Adrenal gland (tissue), 9 donors: ENCODE measurements at regions not wholly inside any gene's neighbourhood (a gene's known extent, or its start where the extent isn't known, plus 50 kb on each side); places are given as distances from the start of the nearest gene placed in this dataset.

Experiments used
- DNase-seq, 7 donors: peaks; one replicate each; pipeline ENCODE4 v3.0.0-alpha.2; 2019 to 2020
- H3K27ac ChIP-seq, 5 donors: fragments of 200-600 bp; sonication (generic) in 4 of 5; 1 replicate in 3 of 5; 2 replicates in 2 of 5; pipeline versions ENCODE4 v1.5.1 to v1.8.0; 2016 to 2020; ENCODE audit warnings: mild to moderate bottlenecking in 1 of 5
- H3K27me3 ChIP-seq: fragments of 200-600 bp; 2 replicates; pipeline ENCODE4 v1.8.0; 2021
- H3K36me3 ChIP-seq, 2 donors: fragments of 200-600 bp; replicated peaks in 1 of 2; 1 replicate in 1 of 2; 2 replicates in 1 of 2; pipeline versions ENCODE4 v1.5.1 to v1.8.0; 2018 to 2022
- H3K4me1 ChIP-seq, 2 donors: fragments of 200-600 bp; replicated peaks in 1 of 2; 1 replicate in 1 of 2; 2 replicates in 1 of 2; pipeline versions ENCODE4 v1.5.1 to v1.8.0; 2018 to 2021
- H3K4me3 ChIP-seq, 4 donors: fragments of 200-600 bp; sonication (generic) in 3 of 4; one replicate each; pipeline ENCODE4 v1.5.1; 2016 to 2018
- H3K9me3 ChIP-seq, 3 donors: fragments of 200-600 bp; sonication (generic) in 1 of 3; replicated peaks in 1 of 3; 1 replicate in 2 of 3; 2 replicates in 1 of 3; pipeline versions ENCODE4 v1.5.1 to v1.8.0; 2016 to 2021
- CTCF ChIP-seq, 6 experiments: fragments of 450-650 bp in 4 of 6; fragments of 200-600 bp in 2 of 6; sonication (generic) in 1 of 6; IDR thresholded peaks; 1 replicate in 5 of 6; 2 replicates in 1 of 6; pipeline versions ENCODE4 v1.5.1 to v1.8.0; 2016 to 2021; ENCODE audit warnings: antibody characterized with exemption in 6 of 6, mild to moderate bottlenecking in 2 of 6, moderate library complexity in 1 of 6
- POLR2A ChIP-seq, 2 donors: fragments of 450-650 bp; IDR thresholded peaks; one replicate each; pipeline ENCODE4 v1.6.1; 2017; ENCODE audit warnings: antibody characterized with exemption in 2 of 2, mild to moderate bottlenecking in 2 of 2, moderate library complexity in 1 of 2
- WGBS, 4 donors: extraction: QIAGEN DNeasy Blood & Tissue Kit in 2 of 4; methylation state at CpG; one replicate each; pipeline versions ENCODE4 v1.1.5 to v1.1.7; 2013 to 2017; 5-methylcytosine and 5-hydroxymethylcytosine counted together
- intact Hi-C, 2 donors: fragments of 100-400 bp; cut with DNase I; formaldehyde crosslinking; loops; one replicate each; pipeline versions ENCODE4 v1.14.1 to v1.15.0; 2022 to 2023
- donor health status: healthy with polysubstance abuse.
- donor health status: Bipolar disorder and iron deficiency.
- donor health status: DM: yes; HTN: yes; CAD: no.
- donor health status: DM: no; HTN: no; CAD: no.
- donor health status: DM: no; HTN: no; CAD: no.

- Histone ChIP-seq H3K27me3 (no peaks in the 10 kb centered on the region), H3K36me3 (no peaks in the 10 kb centered on the region), H3K27ac (no peak overlapping the region), H3K9me3 (no peaks in the 10 kb centered on the region), H3K4me1 (no peaks in the 10 kb centered on the region), H3K4me3 (no peak overlapping the region)
- 41 to 53% (median 49%) methylated on average over 3 of the region's 3 CpGs for WGBS, 4 donors
- TF ChIP-seq POLR2A (IDR thresholded peaks at IDR 0.05): no peak
- TF ChIP-seq CTCF (IDR thresholded peaks at IDR 0.05): no peak
- DNase-seq: no peak
- intact Hi-C loops: no loop called here
These were observed 103.4 kb upstream of the MEX3C start for GRCh38 chr18:51300912-51301311.

GRCh38 chr18:51301376-51301775 is 103.9 kb upstream of the MEX3C start:
- no peak for DNase-seq
- intact Hi-C loops: no loop called here
- no peak for TF ChIP-seq POLR2A (IDR thresholded peaks at IDR 0.05)
- TF ChIP-seq CTCF (IDR thresholded peaks at IDR 0.05): no peak
- no peaks in the 10 kb centered on the region for H3K4me1 ChIP-seq
- 91 to 95% (median 93%) methylated on average over 3 of the region's 3 CpGs for WGBS, 4 donors
- H3K27me3 ChIP-seq: no peaks in the 10 kb centered on the region
- H3K9me3 ChIP-seq: no peaks in the 10 kb centered on the region
- no peaks in the 10 kb centered on the region for H3K36me3 ChIP-seq
- H3K4me3 ChIP-seq: no peak overlapping the region
- H3K27ac ChIP-seq: no peak overlapping the region

GRCh38 chr18:51316677-51317076 is 119.2 kb upstream of the MEX3C start:
- Histone ChIP-seq H3K36me3 (no peaks in the 10 kb centered on the region), H3K9me3 (no peaks in the 10 kb centered on the region), H3K4me3 (no peak overlapping the region), H3K27me3 (no peaks in the 10 kb centered on the region), H3K27ac (no peak overlapping the region), H3K4me1 (no peaks in the 10 kb centered on the region)
- 67 to 91% (median 79%) methylated on average over 1 of the region's 1 CpG for WGBS, 4 donors
- intact Hi-C loops: no loop called here
- no peak for DNase-seq
- TF ChIP-seq POLR2A (IDR thresholded peaks at IDR 0.05): no peak
- no peak for TF ChIP-seq CTCF (IDR thresholded peaks at IDR 0.05)

- DNase-seq: no peak
- no peaks in the 10 kb centered on the region for H3K27me3 ChIP-seq
- H3K4me3 ChIP-seq: no peak overlapping the region
- H3K27ac ChIP-seq: no peak overlapping the region
- no peaks in the 10 kb centered on the region for H3K36me3 ChIP-seq
- WGBS, 4 donors: 54 to 58% (median 56%) methylated on average over 1 of the region's 1 CpG
- intact Hi-C loops: no loop called here
- H3K4me1 ChIP-seq: no peaks in the 10 kb centered on the region
- TF ChIP-seq POLR2A (IDR thresholded peaks at IDR 0.05) (no peak), CTCF (IDR thresholded peaks at IDR 0.05) (no peak)
- no peaks in the 10 kb centered on the region for H3K9me3 ChIP-seq
These were observed 124.2 kb upstream of the MEX3C start for GRCh38 chr18:51321696-51322095.
